Mesendoderm (in vitro differentiated cells): ENCODE measurements at regions not wholly inside any gene's neighbourhood (a gene's known extent, or its start where the extent isn't known, plus 50 kb on each side); places are given as distances from the start of the nearest gene placed in this dataset.

Experiments
- DNase-seq: peaks from one replicate; pipeline ENCODE4 v3.0.0; 2013
- H2AK5ac ChIP-seq: 2 replicates; pipeline ENCODE4 v1.6.1; 2013; ENCODE audit warnings: low read length, inconsistent platforms
- H2BK120ac ChIP-seq: 2 replicates; pipeline ENCODE4 v1.6.1; 2013; ENCODE audit warnings: low read depth, mild to moderate bottlenecking, low read length, moderate library complexity, mixed read lengths
- H2BK15ac ChIP-seq: replicated peaks from 2 replicates; pipeline ENCODE4 v1.6.1; 2013; ENCODE audit warnings: low read depth, mild to moderate bottlenecking, moderate library complexity
- H2BK5ac ChIP-seq: 2 replicates; pipeline ENCODE4 v1.6.1; 2013; ENCODE audit warnings: low read length, inconsistent platforms
- H3K18ac ChIP-seq: 2 replicates; pipeline ENCODE4 v1.6.1; 2013; ENCODE audit warnings: mild to moderate bottlenecking, low read length, mixed read lengths
- H3K23ac ChIP-seq: one replicate; pipeline ENCODE4 v1.6.1; 2013; ENCODE audit warnings: low read length
- H3K27ac ChIP-seq: 2 replicates; pipeline ENCODE4 v1.5.1; 2013; ENCODE audit warnings: low read depth, mild to moderate bottlenecking, inconsistent platforms, low read length, moderate library complexity
- H3K27me3 ChIP-seq: 2 replicates; pipeline ENCODE4 v1.6.1; 2013; ENCODE audit warnings: low read length, control low read depth, mild to moderate bottlenecking, inconsistent platforms; ENCODE audit not compliant: insufficient read depth, poor library complexity
- H3K36me3 ChIP-seq: 2 replicates; pipeline ENCODE4 v1.6.1; 2013; ENCODE audit warnings: low read length, inconsistent platforms; ENCODE audit not compliant: control insufficient read depth, insufficient read depth
- H3K4ac ChIP-seq: one replicate; pipeline ENCODE4 v1.6.1; 2013; ENCODE audit warnings: low read depth, mild to moderate bottlenecking, low read length, moderate library complexity
- H3K4me1 ChIP-seq: 2 replicates; pipeline ENCODE4 v1.6.1; 2013; ENCODE audit warnings: low read depth, low read length, inconsistent platforms; ENCODE audit not compliant: control insufficient read depth
- H3K4me2 ChIP-seq: 2 replicates; pipeline ENCODE4 v1.6.1; 2013; ENCODE audit warnings: low read length
- H3K4me3 ChIP-seq: 2 replicates; pipeline ENCODE4 v1.5.1; 2013; ENCODE audit warnings: mild to moderate bottlenecking, low read length
- H3K56ac ChIP-seq: one replicate; pipeline ENCODE4 v1.6.1; 2013; ENCODE audit warnings: low read length
- H3K79me1 ChIP-seq: 2 replicates; pipeline ENCODE4 v1.6.1; 2013; ENCODE audit warnings: low read length, inconsistent platforms
- H3K79me2 ChIP-seq: 2 replicates; pipeline ENCODE4 v1.6.1; 2013; ENCODE audit warnings: mild to moderate bottlenecking, low read length; ENCODE audit not compliant: control insufficient read depth, insufficient read depth
- H3K9ac ChIP-seq: 2 replicates; pipeline ENCODE4 v1.6.1; 2013; ENCODE audit warnings: low read length, inconsistent platforms
- H4K5ac ChIP-seq: one replicate; pipeline ENCODE4 v1.6.1; 2013; ENCODE audit warnings: low read length
- H4K8ac ChIP-seq: one replicate; pipeline ENCODE4 v1.6.1; 2013; ENCODE audit warnings: low read depth, mild to moderate bottlenecking, control low read depth, low read length, moderate library complexity
- WGBS: extraction: QIAGEN DNeasy Blood & Tissue Kit; methylation state at CpG from one replicate; pipeline ENCODE4 v1.1.7; 2013; ENCODE audit warnings: low lambda C conversion rate, missing lambda C conversion rate; ENCODE audit not compliant: insufficient coverage; ENCODE audit errors: extremely low coverage; 5-methylcytosine and 5-hydroxymethylcytosine counted together

DNA sequence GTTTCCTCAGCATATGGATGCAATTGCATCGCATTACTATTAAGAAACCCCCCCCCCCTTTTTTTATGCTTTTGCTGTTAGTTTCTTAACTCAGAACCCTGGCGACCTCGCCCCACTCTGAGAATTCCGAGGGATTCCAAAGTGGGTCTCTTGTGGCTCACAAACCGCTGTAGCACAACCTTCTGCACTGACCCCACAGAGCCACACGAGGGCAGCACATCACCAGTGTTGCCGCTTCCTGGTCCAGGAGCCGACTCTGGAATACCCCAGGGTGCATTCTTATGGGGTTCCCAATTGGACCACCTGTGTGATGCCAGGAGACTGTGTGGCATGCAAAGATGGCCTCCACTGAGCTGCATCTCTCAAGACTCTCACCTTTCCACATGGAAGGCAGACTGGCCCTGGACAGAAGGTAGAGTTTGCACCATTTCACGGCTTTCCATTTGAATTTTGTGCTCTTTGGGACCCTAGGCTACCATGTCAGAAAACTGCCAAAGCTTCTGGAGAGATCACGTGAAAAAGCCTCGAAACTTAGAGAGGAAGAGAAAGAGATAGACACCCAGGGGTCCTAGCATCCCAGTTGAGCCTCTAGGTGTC lies 432.7 kb upstream of the ASIC2 start:
- H3K4ac ChIP-seq: no peak overlapping the region
- no CpG with 5 or more reads among the region's 11 CpGs for WGBS
- H2BK120ac ChIP-seq: no peak overlapping the region
- no peak overlapping the region for H3K4me3 ChIP-seq
- H3K9ac ChIP-seq: no peak overlapping the region
- H2BK5ac ChIP-seq: no peak overlapping the region
- peak; percentile 69 for DNase-seq
- H3K56ac ChIP-seq: no peak overlapping the region
- no peaks in the 10 kb centered on the region for H3K4me1 ChIP-seq
- no peaks in the 10 kb centered on the region for H3K79me1 ChIP-seq
- no peak overlapping the region for H3K18ac ChIP-seq
- no peak overlapping the region for H2BK15ac ChIP-seq
- no peak overlapping the region for H3K23ac ChIP-seq
- no peak overlapping the region for H3K4me2 ChIP-seq
- no peak overlapping the region for H3K27ac ChIP-seq
- no peaks in the 10 kb centered on the region for H3K36me3 ChIP-seq
- H3K79me2 ChIP-seq: no peaks in the 10 kb centered on the region
- H3K27me3 ChIP-seq: no peaks in the 10 kb centered on the region
- no peak overlapping the region for H4K5ac ChIP-seq
- no peak overlapping the region for H2AK5ac ChIP-seq
- no peak overlapping the region for H4K8ac ChIP-seq

- no peak overlapping the region for H4K5ac ChIP-seq
- H3K27ac ChIP-seq: no peak overlapping the region
- no peak overlapping the region for H2BK120ac ChIP-seq
- no peaks in the 10 kb centered on the region for H3K4me1 ChIP-seq
- H3K4me3 ChIP-seq: no peak overlapping the region
- H2BK15ac ChIP-seq: no peak overlapping the region
- WGBS: no CpG with 5 or more reads among the region's 2 CpGs
- no peaks in the 10 kb centered on the region for H3K79me1 ChIP-seq
- H2BK5ac ChIP-seq: no peak overlapping the region
- H3K27me3 ChIP-seq: no peaks in the 10 kb centered on the region
- H3K4me2 ChIP-seq: no peak overlapping the region
- no peak overlapping the region for H3K56ac ChIP-seq
- H2AK5ac ChIP-seq: no peak overlapping the region
- H3K18ac ChIP-seq: no peak overlapping the region
- no peaks in the 10 kb centered on the region for H3K79me2 ChIP-seq
- H4K8ac ChIP-seq: no peak overlapping the region
- no peak overlapping the region for H3K23ac ChIP-seq
- no peak overlapping the region for H3K4ac ChIP-seq
- peak; percentile 59 for DNase-seq
- no peaks in the 10 kb centered on the region for H3K36me3 ChIP-seq
- no peak overlapping the region for H3K9ac ChIP-seq
Measured at GRCh38 chr17:33730131-33730530, 437.0 kb upstream of the ASIC2 start.

GRCh38 chr17:33732116-33732515 lies 439.0 kb upstream of the ASIC2 start:
- Histone ChIP-seq H3K36me3 (no peaks in the 10 kb centered on the region), H3K18ac (no peak overlapping the region), H3K56ac (no peak overlapping the region), H2AK5ac (no peak overlapping the region), H3K4me3 (no peak overlapping the region), H3K4me1 (no peaks in the 10 kb centered on the region), H3K4ac (no peak overlapping the region), H2BK15ac (no peak overlapping the region), H3K23ac (no peak overlapping the region), H3K79me2 (no peaks in the 10 kb centered on the region), H4K8ac (no peak overlapping the region), H3K27ac (no peak overlapping the region), H3K27me3 (no peaks in the 10 kb centered on the region), H3K4me2 (no peak overlapping the region), H2BK120ac (no peak overlapping the region), H2BK5ac (no peak overlapping the region), H4K5ac (no peak overlapping the region), H3K79me1 (no peaks in the 10 kb centered on the region), H3K9ac (no peak overlapping the region)
- peak; percentile 43 for DNase-seq
- no CpG with 5 or more reads among the region's 3 CpGs for WGBS

DNA sequence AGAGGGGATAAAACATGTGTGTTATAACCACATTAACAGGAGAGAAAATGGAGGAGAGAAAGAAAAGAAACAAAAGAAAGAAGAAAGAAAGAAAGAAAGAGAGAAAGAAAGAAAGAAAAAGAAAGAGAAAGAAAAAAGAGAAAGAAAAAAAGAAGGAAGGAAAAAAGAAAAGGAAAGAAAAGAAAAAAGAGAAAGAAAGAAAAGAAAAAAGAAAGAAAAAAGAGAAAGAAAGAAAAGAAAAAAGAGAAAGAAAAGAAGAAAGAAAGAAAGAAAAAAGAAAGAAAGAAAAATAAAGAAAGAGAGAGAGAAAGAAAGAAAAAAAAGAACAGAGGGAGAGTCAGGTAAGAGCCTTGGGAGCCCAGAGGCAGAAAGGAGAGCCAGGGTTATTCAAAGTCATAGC lies 446.6 kb upstream of the ASIC2 start:
- no peak overlapping the region for H3K27ac ChIP-seq
- no peak overlapping the region for H2BK5ac ChIP-seq
- H2BK15ac ChIP-seq: no peak overlapping the region
- H3K18ac ChIP-seq: no peak overlapping the region
- H3K27me3 ChIP-seq: no peaks in the 10 kb centered on the region
- no peaks in the 10 kb centered on the region for H3K36me3 ChIP-seq
- H3K23ac ChIP-seq: no peak overlapping the region
- H3K79me2 ChIP-seq: no peaks in the 10 kb centered on the region
- DNase-seq: no peak
- no peak overlapping the region for H3K56ac ChIP-seq
- H3K4me2 ChIP-seq: no peak overlapping the region
- H4K8ac ChIP-seq: no peak overlapping the region
- no peaks in the 10 kb centered on the region for H3K4me1 ChIP-seq
- H2BK120ac ChIP-seq: no peak overlapping the region
- no peak overlapping the region for H3K9ac ChIP-seq
- no peaks in the 10 kb centered on the region for H3K79me1 ChIP-seq
- no peak overlapping the region for H2AK5ac ChIP-seq
- no peak overlapping the region for H3K4ac ChIP-seq
- no peak overlapping the region for H4K5ac ChIP-seq
- H3K4me3 ChIP-seq: no peak overlapping the region

DNA sequence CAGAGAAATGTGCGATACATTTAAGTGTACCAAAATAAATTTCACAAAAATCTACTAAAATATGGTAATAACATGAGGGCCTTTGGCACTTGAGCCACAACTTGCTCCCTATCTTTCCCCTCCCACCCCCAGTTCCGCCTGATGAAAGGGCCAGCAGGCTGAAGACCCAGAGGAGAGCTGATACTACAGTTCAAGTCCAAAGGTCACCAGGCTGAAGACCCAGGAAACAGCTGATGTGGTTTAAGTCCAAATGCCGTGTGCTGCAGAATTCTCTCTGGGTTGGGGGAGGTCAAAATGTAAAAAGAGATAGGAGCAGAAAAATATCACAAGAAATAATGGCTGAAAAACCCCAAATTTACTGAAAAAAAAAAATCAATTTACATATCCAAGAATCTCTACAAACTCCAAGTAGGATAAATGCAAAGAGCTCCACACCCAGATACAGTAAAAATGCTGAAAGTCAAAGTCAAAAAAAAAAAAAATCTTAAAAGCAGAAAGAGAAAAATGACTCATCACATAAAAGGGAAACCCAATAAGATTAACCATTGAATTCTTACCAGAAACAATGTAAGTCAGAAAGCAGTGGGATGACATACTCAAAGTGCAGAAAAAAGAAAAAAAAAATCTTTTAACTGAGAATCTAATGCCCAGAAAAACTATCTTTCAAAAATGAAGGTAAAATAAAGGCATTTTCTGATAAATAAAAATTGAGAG lies 452.1 kb upstream of the ASIC2 start:
- Histone ChIP-seq H3K79me1 (no peaks in the 10 kb centered on the region), H2BK15ac (no peak overlapping the region), H3K18ac (no peak overlapping the region), H3K23ac (no peak overlapping the region), H2AK5ac (no peak overlapping the region), H3K4me2 (no peak overlapping the region), H3K56ac (no peak overlapping the region), H2BK5ac (no peak overlapping the region), H4K5ac (no peak overlapping the region), H4K8ac (no peak overlapping the region), H3K36me3 (no peaks in the 10 kb centered on the region), H3K27me3 (no peaks in the 10 kb centered on the region), H2BK120ac (no peak overlapping the region), H3K4me3 (no peak overlapping the region), H3K4me1 (peaks cover under 1% of the 10 kb centered on the region), H3K4ac (no peak overlapping the region), H3K79me2 (no peaks in the 10 kb centered on the region), H3K27ac (no peak overlapping the region), H3K9ac (no peak overlapping the region)
- no CpG with 5 or more reads among the region's 3 CpGs for WGBS
- DNase-seq: no peak

DNA sequence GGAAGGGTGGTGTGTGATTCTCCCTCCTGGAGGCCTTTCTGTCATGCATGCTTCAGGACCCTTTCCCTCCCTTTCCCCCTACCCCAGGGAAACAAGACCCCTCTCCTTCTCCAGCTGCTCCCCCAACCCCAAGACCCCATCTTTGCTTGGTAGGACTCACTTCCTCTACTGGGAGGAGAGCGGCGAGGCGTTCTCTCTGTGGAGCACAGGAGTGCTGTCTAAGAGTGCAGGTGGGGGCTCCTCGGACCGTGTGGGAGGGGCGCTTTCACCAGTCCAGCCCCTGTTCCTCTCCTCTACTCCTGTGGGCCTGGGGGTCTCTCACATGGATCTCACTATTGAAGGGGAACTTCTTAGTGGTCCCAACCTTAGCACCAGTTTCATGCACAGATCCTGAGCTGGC lies 456.1 kb upstream of the ASIC2 start:
- Histone ChIP-seq H4K8ac (no peak overlapping the region), H3K79me2 (no peaks in the 10 kb centered on the region), H3K4me3 (no peak overlapping the region), H2BK15ac (no peak overlapping the region), H3K4me1 (peaks cover 6% of the 10 kb centered on the region), H4K5ac (no peak overlapping the region), H3K27me3 (no peaks in the 10 kb centered on the region), H3K18ac (no peak overlapping the region), H3K4ac (no peak overlapping the region), H3K4me2 (no peak overlapping the region), H3K36me3 (no peaks in the 10 kb centered on the region), H3K23ac (no peak overlapping the region), H3K27ac (no peak overlapping the region), H3K56ac (no peak overlapping the region), H2BK5ac (no peak overlapping the region), H2BK120ac (no peak overlapping the region), H3K79me1 (no peaks in the 10 kb centered on the region), H3K9ac (no peak overlapping the region), H2AK5ac (no peak overlapping the region)
- WGBS: no CpG with 5 or more reads among the region's 6 CpGs
- no peak for DNase-seq
